GM21447 (cell line): ENCODE measurements at regions not wholly inside any gene's neighbourhood (a gene's known extent, or its start where the extent isn't known, plus 50 kb on each side); places are given as distances from the start of the nearest gene placed in this dataset.
"Not testable (repeated sequence)": the region's sequence is repeated elsewhere in the genome, so short reads cannot be mapped to it uniquely, and the experiment has no call there.

ENCODE experiments used
- ATAC-seq: cut with Tn5 transposase; IDR thresholded peaks from one replicate; pipeline ENCODE4 v1.9.1; 2021; ENCODE audit not compliant: unreplicated experiment

DNA sequence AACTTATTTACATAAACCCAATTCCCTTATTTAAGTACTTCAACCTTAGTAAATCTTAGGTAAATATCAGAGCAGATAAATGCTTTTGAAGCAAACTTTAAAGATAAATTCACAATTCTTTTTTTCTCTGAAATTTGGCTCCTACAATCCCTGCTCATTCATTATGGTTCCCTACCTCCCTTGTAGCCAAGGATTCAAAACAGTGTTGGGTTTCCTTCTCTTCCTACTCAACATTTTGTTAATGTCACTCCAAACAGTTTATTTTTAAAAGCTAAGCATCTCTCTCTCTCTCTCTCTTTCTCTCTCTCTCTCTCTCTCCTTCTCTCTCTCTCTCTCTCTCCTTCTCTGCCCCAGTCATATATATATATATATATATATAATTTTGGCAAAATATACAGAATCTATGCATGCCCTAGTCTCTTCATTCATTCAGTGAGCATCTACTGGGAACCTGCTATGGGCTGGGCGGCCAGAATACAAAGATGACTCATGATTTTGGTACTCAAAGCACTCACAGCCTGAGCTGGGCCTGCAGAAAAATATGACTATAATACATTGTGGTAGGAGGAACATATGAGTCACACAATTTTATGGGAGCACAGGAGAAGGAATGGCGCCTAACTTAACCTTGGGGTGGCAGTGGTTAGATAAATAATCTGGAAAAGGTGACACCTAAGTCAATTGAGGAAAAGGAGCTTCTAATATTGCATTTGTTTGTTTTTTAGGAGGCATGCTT is 123.7 kb upstream of the DHRS4 start:
- ATAC-seq, result no peak

DNA sequence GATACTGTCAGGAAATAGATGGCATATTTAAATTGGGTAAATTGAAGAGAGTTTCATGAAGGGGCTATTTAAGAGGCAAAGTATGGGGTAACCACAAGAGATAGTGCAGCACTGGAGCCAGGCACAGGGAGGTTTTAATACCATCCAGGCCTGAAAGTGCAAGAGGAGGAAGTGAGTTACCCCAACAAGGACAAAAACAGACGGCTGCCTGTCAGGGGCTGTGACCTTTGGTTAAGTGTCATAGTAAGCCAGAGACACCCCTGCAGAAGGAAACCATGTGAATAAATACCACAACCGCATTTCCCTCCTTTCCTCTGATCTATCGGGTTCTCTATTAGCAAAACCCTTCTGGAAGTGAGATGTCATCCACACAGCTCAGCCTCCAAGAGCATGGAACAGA is 122.0 kb upstream of the DHRS4 start:
- ATAC-seq, result no peak

DNA sequence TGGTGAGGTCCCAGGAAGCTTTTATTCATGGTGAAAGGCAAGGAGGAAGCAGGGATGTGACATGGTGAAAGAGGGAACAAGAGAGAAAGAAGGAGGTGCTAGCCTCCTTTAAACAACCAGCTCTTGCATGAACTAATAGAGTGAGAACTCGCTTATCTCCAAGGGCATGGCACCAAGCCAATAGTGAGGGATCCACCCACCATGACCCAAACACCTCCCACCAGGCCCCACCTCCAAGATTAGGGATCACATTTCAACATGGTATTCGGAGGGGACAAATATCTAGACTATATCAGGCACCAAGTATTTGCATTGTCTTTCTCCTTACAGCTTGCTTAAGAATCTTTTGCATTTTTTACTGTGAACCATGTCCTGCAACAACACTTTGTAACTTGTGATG is 91.9 kb upstream of the DHRS4 start:
- no peak for ATAC-seq

DNA sequence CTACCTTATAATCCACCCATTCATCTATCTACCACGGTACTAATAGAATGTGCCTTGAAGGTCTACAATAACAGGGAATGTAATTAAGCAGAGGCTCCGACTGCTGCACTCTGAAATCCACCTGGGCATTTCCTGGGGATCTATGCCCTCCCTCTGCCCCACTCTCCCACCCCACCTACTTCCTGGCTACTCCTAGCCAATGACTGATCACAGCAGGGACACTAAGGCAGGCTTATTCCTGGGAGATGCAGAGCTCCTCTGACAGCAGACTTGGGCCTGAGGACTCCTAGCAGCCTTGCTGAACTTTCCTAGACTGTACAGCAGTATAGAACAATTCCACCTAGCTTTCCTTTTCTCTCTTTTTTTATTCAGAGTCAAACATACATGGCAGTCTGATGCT is 91.1 kb upstream of the DHRS4 start:
- no peak for ATAC-seq

DNA sequence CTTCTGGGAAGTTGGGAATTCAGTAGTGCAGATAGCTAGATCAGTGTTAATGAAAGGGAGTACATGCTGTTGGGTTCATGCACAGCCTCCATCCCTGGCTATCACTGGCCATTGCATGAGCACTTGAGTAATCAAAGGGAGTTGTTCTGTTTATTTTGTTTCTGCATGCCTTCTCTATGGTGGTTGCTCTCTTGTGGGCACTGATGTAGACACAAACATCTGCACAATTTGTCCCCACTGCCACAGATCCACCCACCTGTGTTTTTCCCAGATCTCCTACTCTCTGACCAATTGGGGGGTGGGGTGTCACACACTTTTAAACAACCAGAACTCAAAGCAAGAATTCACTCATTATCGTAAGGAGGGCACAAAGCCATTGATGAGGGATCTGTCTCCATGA is 89.7 kb upstream of the DHRS4 start:
- ATAC-seq, result no peak

DNA sequence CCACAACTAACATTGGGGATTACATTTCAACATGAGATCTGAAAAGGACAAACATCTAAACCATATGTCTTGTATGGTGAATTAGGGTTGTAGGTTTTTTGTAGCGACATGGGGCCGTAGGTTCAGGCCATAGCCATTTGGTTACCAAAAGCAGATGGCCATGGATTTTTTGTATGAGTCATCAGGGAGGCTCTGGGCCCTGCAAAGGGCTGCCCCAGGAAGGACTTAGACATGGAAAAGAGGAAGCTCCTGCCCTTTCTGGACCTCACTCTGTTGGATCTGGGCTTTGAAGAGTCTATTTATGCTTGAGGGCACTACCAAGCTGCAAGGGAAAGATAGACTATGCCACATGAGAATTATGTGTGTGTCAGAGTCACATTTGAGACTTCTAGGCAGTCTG is 89.3 kb upstream of the DHRS4 start:
- no peak for ATAC-seq

DNA sequence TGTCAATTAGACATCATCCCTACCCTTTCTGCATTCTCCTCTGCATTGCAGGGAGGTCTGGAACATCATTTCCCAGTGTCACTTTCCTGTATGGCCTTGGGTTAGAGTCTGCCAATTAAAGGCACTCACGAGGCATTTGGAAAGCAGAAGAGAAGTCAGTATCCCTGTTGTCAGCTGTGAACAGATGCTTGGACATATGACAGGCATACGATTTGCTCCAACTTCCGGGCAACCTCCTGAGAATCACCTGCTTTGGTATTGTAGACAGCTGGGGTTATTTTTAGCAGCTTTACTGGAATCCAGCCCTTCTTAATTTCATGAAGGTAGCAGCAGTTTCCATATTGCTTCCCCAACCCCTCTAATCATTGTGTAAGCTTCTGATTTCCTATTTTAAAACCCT is 88.7 kb upstream of the DHRS4 start:
- ATAC-seq, result no peak

DNA sequence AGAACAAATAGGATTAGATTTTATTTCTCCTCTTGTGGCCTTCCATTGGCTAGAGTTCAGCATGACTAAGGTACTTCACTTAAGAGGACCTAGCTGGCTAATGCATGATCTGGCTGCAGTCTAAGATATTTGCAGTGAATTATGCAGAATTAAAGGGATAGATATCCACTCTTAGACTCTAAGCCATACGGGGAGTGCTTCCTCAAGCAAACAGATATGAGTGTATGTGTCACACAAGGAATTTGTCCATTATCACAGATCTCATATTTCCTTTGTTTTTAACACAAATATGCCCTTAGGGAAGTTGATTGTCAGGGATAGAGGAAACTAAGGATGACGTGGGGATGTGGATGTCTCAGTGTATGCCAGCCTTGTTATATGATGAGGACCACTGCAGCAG is 88.1 kb upstream of the DHRS4 start:
- no peak for ATAC-seq

DNA sequence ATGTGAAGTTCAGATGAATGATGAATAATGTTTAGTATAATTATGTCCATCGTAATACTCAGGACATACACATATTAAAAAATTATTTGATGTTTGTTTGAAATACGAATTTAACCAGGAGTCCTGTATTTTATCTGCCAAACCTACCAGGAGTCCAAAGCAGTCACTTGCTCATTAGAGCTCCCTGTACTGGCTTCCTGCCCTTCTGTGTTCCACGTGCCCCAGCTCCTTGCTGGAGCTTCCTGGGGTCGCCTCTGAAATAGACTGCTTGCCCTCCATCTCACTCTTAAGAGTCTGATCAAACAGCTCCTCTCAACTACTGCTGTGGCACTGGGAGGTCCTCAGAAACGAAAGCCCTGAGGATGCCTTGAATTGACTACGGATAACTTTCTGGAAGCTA is 87.3 kb upstream of the DHRS4 start:
- no peak for ATAC-seq

DNA sequence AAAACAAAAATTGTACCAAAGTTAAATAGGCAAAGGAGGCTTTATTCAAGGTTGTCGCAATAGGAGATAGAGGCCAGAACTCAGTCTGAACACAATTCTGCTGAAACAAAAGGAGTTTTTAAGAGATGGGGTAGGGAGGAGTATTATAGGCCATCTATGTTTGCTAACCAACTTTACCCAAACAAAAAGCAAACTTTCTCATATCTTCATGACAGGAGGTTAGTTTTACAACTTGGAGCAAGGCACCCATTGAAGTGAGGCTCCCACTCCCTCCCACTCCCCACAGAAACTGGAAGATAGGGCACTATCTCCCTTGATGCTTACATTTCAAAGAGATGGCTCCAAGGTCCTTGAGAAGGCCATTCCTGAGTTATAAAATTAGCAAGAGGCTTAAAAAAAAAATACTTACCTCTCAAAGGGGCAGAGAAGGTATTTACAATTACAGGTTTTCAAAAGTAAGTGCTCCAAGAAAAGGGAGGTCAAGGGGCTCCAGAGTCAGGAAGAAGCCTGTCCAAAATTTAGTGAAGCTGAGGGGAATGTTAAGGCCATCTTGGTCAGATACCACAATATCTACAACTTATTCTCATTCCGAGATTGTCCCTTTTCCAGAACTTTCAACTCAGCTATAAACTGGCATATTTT is 84.4 kb upstream of the DHRS4 start:
- ATAC-seq, result no peak

DNA sequence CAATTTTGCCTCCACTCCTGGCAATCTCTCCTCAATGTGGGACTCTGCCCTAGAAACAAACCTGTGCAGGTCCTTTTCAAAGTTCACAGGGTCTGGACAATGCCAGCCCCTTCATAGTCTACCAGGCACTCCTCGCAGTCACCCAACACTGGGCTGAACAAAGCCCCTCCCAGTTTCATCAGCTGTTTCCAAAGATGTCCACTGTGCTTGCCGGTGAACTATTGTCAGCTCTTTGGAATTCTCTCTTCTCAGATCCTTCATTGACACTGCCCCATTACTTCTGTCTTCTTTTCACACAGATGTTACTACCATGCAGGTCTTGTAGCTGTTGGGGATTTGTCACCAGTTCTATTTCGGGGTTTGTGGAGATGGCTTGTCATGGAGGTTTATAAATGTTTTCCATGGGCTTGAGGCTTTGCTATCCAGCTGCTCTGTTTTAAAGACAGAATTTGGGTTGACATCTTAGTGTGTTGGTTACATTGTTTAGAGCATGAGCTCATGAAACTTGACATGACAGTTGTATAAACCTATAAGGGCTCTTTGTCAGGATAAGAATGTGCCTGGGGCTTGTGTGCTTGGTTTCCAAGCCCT is 77.3 kb upstream of the DHRS4 start:
- no peak for ATAC-seq

DNA sequence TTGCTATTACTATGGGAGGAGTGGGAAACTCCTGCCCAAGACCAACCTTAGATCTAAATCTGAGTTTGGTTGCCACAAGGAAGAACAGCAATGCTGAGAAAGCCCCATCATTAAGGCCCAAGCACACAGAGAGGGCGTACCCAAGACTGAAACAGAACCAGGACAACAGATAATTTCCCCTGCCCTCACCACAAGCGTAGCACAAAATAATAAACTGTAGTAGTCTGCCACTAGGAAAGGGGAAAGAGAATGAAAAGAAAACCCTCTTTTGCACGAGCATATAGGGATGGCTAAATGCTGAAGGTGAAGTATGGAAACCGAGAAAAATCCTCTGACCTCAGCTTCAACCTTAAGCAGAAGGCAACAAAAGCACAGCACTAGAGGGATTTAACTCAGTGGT is 76.5 kb upstream of the DHRS4 start:
- ATAC-seq, result peak; percentile 61

DNA sequence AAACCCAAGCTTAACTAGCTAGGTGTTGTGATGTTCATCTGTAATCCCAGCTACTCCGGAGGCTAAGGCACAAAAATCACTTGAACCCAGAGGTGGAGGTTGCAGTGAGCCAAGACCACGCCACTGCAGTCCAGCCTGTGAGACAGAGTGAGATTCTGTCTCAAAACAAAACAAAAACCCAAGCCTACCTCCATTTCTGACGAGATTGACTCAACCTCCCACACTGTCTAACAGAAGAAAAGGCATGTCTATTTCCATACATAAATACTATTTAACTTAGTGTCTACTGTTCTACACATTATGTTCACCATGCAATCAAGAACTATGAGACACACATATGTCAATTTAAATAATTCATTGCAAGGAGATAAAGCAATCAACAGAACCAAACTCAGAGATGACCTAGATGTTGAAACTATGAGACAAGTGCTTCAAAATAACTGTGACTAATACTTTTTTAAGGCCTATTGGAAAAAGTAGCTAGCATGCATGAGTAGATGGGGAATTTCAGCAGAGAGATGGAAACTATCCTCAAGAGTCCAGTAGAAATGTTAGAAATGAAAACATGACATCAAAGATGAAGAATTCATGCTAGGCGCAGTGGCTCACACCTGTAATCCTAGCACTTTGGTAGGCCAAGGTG is 75.9 kb upstream of the DHRS4 start:
- peak; percentile 69 for ATAC-seq

DNA sequence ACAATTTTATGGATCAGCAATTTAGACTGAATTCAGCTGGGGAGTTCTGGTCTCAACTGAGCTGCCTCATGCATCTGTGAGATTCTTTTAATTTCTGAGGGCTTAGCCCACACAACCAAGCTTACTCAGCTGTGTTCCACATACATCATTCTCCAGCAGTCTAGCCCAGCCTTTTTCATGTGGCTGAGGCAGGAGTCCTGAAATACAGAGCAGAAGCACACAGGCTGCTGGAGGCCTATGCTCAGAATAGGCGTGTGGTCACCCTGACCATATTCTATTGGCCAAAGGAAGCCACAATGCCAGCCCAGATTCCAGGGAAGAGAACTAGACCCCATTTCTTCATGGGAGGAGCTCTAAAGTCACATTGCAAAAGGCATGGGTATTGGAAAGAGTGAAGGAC is 72.3 kb upstream of the DHRS4 start:
- ATAC-seq, result no peak

DNA sequence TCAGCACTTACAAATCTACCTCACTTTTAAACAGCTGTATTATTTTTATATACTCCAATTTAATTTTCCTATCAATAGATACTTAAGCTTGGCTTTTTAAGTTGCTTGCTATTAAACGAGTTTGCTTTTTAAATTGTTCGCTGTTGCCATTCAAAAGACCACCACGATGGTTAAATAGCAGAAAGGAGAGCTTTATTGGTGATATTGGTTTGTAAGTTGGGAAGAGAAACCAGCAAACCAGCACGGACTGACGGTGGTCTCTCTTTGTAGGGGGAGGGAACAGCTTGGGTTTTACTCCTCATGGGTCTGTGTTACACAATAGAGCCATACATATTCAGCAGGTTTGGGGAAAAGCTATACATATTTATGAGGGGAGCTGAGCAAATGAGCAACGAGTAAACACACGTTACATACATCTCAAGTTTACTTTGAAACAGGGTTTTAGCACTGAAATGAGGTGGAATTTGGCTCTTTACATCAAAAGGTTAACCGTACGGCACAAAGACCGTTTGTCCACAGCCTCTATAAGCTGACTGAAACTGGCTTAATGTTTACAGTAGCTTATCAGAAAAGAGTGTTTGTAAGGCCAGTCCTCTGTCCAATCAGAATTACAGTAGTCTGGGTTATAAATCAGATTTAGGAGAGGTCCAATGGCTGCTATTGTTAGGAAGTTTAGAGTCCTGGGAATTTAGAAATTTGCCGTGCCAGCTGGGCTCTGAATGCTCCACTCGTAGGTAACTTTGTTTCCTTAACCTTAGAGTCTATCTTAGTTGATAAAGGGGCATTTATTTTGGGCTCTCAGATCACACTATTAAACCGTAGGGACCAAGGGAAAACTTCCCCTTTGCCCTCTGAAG is 69.7 kb upstream of the DHRS4 start:
- no peak for ATAC-seq

DNA sequence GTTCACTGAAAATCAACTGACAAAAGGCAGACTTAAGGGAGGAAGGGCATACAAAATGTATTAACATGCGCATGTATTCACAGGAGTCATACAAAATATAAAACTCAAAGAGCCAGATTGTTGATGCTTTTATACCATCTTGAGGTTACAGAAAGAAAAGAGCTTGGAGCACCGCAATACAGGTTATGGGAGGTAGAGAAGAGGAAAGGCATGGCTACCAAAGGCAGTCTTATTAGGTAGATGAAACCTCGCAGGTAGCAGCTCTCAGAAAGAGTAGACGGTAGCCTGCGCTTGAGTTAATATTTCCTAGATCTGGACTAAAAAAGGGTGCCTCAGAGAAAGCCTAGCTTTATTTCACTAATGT is 69.0 kb upstream of the DHRS4 start:
- ATAC-seq, result no peak

DNA sequence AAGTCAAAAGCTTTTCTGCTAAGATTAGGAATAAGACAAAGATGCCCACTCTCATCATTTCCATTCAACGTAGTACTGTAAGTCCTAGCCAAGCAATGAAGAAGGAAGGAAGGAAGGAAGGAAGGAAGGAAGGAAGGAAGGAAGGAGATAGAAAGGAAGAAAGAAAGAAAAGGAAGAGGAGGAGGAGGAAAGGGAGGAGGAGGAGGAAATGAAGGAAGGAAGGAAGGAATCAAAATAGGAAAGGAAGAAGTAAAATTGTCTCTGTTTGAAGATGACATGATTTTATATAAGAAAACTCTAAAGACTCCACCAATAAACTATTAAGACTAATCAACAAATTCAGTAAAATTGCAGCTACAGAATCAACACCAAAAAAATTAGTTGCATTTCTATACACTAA is 66.0 kb upstream of the DHRS4 start:
- no peak for ATAC-seq

DNA sequence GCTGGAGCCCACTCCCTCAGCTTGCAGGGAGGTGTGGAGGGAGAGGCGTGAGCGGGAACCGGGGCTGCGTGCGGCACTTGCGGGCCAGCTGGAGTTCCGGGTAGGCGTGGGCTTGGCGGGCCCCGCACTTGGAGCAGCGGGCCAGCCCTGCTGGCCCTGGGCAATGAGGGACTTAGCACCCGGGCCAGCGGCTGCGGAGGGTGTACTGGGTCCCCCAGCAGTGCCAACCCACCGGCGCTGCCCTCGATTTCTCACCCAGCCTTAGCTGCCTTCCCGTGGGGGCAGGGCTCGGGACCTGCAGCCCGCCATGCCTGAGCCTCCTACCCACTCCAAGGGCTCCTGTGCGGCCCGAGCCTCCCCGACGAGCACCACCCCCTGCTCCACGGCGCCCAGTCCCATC is 61.9 kb upstream of the DHRS4 start:
- not testable (repeated sequence) for ATAC-seq

DNA sequence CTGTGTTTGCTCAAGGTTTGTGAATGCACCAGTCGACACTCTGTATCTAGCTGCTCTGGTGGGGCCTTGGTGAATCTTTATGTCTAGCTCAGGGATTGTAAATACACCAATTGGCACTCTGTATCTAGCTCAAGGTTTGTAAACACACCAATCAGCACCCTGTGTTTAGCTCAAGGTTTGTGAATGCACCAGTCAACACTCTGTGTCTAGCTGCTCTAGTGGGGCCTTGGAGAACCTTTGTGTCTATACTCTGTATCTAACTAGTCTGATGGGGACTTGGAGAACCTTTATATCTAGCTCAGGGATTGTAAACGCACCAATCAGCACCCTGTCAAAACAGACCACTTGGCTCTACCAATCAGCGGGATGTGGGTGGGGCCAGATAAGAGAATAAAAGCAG is 61.3 kb upstream of the DHRS4 start:
- not testable (repeated sequence) for ATAC-seq

DNA sequence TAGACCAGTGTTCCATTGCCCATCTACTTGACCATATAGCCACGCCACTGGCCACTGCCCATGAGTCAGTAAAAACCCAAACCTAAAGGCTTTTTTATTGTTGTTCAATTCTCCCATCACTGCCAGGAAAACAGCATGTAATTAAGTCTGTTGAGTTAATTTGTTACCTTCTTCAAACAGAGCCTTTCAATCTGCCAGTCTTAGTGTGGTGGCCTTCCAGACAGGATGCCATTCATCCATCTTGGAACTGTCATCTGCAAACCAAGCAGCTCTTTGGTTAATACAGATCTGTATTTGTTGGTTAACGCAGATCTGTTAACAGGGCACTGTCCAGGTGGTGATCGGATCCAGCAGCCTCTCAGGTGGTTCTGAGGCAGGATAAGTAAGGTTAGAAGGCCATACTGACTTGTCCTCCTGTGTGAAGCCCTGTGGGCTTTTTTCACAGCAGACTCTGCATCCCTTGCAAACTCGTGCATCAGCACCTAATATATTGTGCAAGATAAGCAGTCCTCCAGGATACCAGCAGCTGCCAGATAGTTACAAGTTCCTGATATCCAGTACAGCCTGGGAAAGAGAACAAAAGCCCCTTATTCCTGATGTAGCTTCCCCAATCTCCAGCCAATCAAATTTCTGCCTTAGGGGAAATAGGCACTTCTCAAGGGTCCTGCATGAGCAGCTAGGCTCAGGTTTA is 59.1 kb upstream of the DHRS4 start:
- ATAC-seq, result no peak

DNA sequence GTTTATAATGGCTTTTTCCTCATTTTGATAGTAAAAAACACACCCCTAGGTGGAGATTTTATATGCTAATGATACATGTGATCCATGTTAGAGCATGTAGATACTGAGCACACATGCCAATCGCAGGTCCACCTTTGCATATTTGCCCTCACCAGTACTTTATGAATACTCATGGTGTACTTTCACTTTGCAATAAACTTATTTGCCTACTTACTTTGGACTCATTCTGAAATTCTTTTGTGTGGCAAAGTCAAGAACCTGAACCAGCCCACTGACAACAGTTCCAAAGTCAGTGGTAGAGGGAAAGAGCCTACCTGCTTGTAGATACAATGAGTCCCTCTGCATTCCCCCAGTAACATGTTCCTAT is 58.5 kb upstream of the DHRS4 start:
- no peak for ATAC-seq
